Caco-2 (cell line): ENCODE measurements at regions not wholly inside any gene's neighbourhood (a gene's known extent, or its start where the extent isn't known, plus 50 kb on each side); places are given as distances from the start of the nearest gene placed in this dataset.

ENCODE experiments used
- BruUV-seq: library from RNA; stranded (reverse); fragments of 400-500 nt; replicated peaks from 2 replicates; lab custom pipeline; 2021; lab: Mats Ljungman, UMichigan
- CTCF ChIA-PET: fragments of 300-600 bp; sonication (Branson Sonifier 250); formaldehyde crosslinking; loops from one replicate; lab custom pipeline; 2022; ENCODE audit warnings: antibody characterized with exemption; lab: Charles Lee
- POLR2A ChIA-PET: fragments of 300-600 bp; sonication (Branson Sonifier 250); formaldehyde crosslinking; loops from one replicate; lab custom pipeline; 2022; ENCODE audit warnings: antibody characterized with exemption; lab: Charles Lee
- DNase-seq, 2 experiments: peaks; one replicate each; pipeline versions ENCODE4 v3.0.0 to v3.0.0-alpha.2; 2020 to 2022
- H3K27me3 ChIP-seq: replicated peaks from 2 replicates; pipeline ENCODE4 v1.6.0; 2011; ENCODE audit warnings: low read length; ENCODE audit not compliant: control insufficient read depth, insufficient read depth
- H3K36me3 ChIP-seq: 2 replicates; pipeline ENCODE4 v1.5.1; 2011; ENCODE audit warnings: low read length; ENCODE audit not compliant: control insufficient read depth, insufficient read depth
- H3K4me1 ChIP-seq: fragments of 250-450 bp; sonication (Bioruptor Pico); 2 replicates; pipeline ENCODE4 v1.5.1; 2020; ENCODE audit warnings: mild to moderate bottlenecking
- H3K4me3 ChIP-seq: 2 replicates; pipeline ENCODE4 v1.5.1; 2011; ENCODE audit warnings: low read depth, mild to moderate bottlenecking, control low read depth, low read length
- H3K9me3 ChIP-seq: fragments of 250-450 bp; sonication (Bioruptor Pico); 2 replicates; pipeline ENCODE4 v1.5.1; 2020; ENCODE audit warnings: mild to moderate bottlenecking, moderate library complexity
- H3K27ac Mint-ChIP-seq: one replicate; pipeline ENCODE4 v1.8.0; 2022; ENCODE audit warnings: mixed read lengths; ENCODE audit not compliant: unreplicated experiment
- H3K27me3 Mint-ChIP-seq: one replicate; pipeline ENCODE4 v1.8.0; 2022; ENCODE audit warnings: mixed read lengths; ENCODE audit not compliant: insufficient read depth, unreplicated experiment
- H3K36me3 Mint-ChIP-seq: one replicate; pipeline ENCODE4 v1.8.0; 2022; ENCODE audit warnings: mild to moderate bottlenecking, mixed read lengths; ENCODE audit not compliant: insufficient read depth, unreplicated experiment
- H3K4me1 Mint-ChIP-seq: one replicate; pipeline ENCODE4 v1.8.0; 2022; ENCODE audit warnings: low read depth, mixed read lengths; ENCODE audit not compliant: unreplicated experiment
- H3K4me3 Mint-ChIP-seq: one replicate; pipeline ENCODE4 v1.8.0; 2022; ENCODE audit warnings: mild to moderate bottlenecking, moderate library complexity, mixed read lengths; ENCODE audit not compliant: unreplicated experiment
- H3K9me3 Mint-ChIP-seq: one replicate; pipeline ENCODE4 v1.8.0; 2022; ENCODE audit warnings: mixed read lengths; ENCODE audit not compliant: unreplicated experiment
- intact Hi-C: fragments of 100-400 bp; cut with micrococcal nuclease; formaldehyde crosslinking; loops from one replicate; pipeline ENCODE4 v1.10.0; 2022; ENCODE audit not compliant: unreplicated experiment
- TF ChIP-seq, protein P1 (sequence below), 2 experiments: fragments of 200-600 bp in 1 of 2; IDR thresholded peaks; 1 replicate in 1 of 2; 2 replicates in 1 of 2; pipeline versions ENCODE4 v1.5.1 to v1.8.0; 2011 to 2022; ENCODE audit warnings: antibody characterized with exemption in 1 of 2, control low read depth in 1 of 2, inconsistent platforms in 1 of 2, low read depth in 1 of 2, low read length in 1 of 2, mild to moderate bottlenecking in 1 of 2, moderate library complexity in 1 of 2; ENCODE audit not compliant: insufficient read depth in 1 of 2, severe bottlenecking in 1 of 2, unreplicated experiment in 1 of 2

GRCh38 chr11:121961321-121961801, 154.7 kb downstream of the BLID start:
- ChIA-PET CTCF (no interaction called here), POLR2A (no interaction called here)
- Mint-ChIP-seq H3K36me3 (no peaks in the 10 kb centered on the region), H3K27me3 (peaks cover 20% of the 10 kb centered on the region), H3K9me3 (no peaks in the 10 kb centered on the region), H3K27ac (no peak overlapping the region), H3K4me3 (no peak overlapping the region), H3K4me1 (no peaks in the 10 kb centered on the region)
- no TSS peak for BruUV-seq
- Histone ChIP-seq H3K36me3 (no peaks in the 10 kb centered on the region), H3K9me3 (no peaks in the 10 kb centered on the region), H3K4me1 (no peaks in the 10 kb centered on the region), H3K4me3 (no peak overlapping the region), H3K27me3 (no peaks in the 10 kb centered on the region)
- TF ChIP-seq, protein P1, sequence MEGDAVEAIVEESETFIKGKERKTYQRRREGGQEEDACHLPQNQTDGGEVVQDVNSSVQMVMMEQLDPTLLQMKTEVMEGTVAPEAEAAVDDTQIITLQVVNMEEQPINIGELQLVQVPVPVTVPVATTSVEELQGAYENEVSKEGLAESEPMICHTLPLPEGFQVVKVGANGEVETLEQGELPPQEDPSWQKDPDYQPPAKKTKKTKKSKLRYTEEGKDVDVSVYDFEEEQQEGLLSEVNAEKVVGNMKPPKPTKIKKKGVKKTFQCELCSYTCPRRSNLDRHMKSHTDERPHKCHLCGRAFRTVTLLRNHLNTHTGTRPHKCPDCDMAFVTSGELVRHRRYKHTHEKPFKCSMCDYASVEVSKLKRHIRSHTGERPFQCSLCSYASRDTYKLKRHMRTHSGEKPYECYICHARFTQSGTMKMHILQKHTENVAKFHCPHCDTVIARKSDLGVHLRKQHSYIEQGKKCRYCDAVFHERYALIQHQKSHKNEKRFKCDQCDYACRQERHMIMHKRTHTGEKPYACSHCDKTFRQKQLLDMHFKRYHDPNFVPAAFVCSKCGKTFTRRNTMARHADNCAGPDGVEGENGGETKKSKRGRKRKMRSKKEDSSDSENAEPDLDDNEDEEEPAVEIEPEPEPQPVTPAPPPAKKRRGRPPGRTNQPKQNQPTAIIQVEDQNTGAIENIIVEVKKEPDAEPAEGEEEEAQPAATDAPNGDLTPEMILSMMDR (IDR thresholded peaks at IDR 0.05; ENCODE audit: insufficient read depth in 1 of 2, low read depth in 1 of 2, low read length in 1 of 2, severe bottlenecking in 1 of 2, unreplicated experiment in 1 of 2): no peak
- DNase-seq: no peak
- intact Hi-C loops: no loop called here

DNA sequence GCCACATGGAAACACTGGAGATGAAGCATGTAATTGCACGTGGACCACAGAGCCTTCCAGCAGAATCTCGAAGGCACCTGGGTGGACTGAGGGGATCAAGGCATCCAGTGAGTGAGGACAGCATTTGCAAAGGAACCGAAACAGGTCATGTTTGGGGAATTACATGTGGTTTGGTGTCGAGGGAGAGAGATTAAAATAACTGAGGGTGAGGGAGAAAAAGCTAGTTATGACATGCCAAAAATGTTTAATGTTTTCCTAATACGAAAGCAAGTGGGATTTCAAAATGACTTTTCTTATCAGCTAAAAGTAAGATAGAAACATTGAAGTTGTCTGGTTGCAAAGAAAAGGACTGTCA, 157.1 kb downstream of the BLID start:
- Mint-ChIP-seq H3K36me3 (no peaks in the 10 kb centered on the region), H3K9me3 (no peaks in the 10 kb centered on the region), H3K27me3 (peaks cover 23% of the 10 kb centered on the region), H3K27ac (no peak overlapping the region), H3K4me3 (no peak overlapping the region), H3K4me1 (no peaks in the 10 kb centered on the region)
- CTCF ChIA-PET: no interaction called here
- BruUV-seq: no TSS peak
- Histone ChIP-seq H3K4me3 (no peak overlapping the region), H3K27me3 (no peaks in the 10 kb centered on the region), H3K9me3 (no peaks in the 10 kb centered on the region), H3K36me3 (no peaks in the 10 kb centered on the region), H3K4me1 (no peaks in the 10 kb centered on the region)
- POLR2A ChIA-PET: no interaction called here
- TF ChIP-seq, protein P1 (IDR thresholded peaks at IDR 0.05; ENCODE audit: insufficient read depth in 1 of 2, low read depth in 1 of 2, low read length in 1 of 2, severe bottlenecking in 1 of 2, unreplicated experiment in 1 of 2): no peak
- no peak for DNase-seq
- intact Hi-C loops: no loop called here

GRCh38 chr11:121958323-121958970, 157.6 kb downstream of the BLID start:
- TF ChIP-seq, protein P1 (IDR thresholded peaks at IDR 0.05; ENCODE audit: insufficient read depth in 1 of 2, low read depth in 1 of 2, low read length in 1 of 2, severe bottlenecking in 1 of 2, unreplicated experiment in 1 of 2): no peak
- H3K4me1 Mint-ChIP-seq: no peaks in the 10 kb centered on the region
- no peak overlapping the region for H3K27ac Mint-ChIP-seq
- no TSS peak for BruUV-seq
- H3K36me3 ChIP-seq: no peaks in the 10 kb centered on the region
- no peaks in the 10 kb centered on the region for H3K27me3 ChIP-seq
- no peaks in the 10 kb centered on the region for H3K36me3 Mint-ChIP-seq
- no peak overlapping the region for H3K4me3 ChIP-seq
- no peaks in the 10 kb centered on the region for H3K4me1 ChIP-seq
- intact Hi-C loops: no loop called here
- ChIA-PET POLR2A (no interaction called here), CTCF (no interaction called here)
- no peaks in the 10 kb centered on the region for H3K9me3 ChIP-seq
- H3K4me3 Mint-ChIP-seq: no peak overlapping the region
- DNase-seq: no peak
- no peaks in the 10 kb centered on the region for H3K9me3 Mint-ChIP-seq
- peaks cover 23% of the 10 kb centered on the region for H3K27me3 Mint-ChIP-seq
